ENCODE measurements at regions not wholly inside any gene's neighbourhood (a gene's known extent, or its start where the extent isn't known, plus 50 kb on each side); places are given as distances from the start of the nearest gene placed in this dataset.

- no peak for DNase-seq (ENCODE audit: low spot score)
Measured at GRCh38 chr13:22735011-22735995, 445.5 kb upstream of the SGCG start.

- DNase-seq (ENCODE audit: low spot score): no peak
Measured at GRCh38 chr13:22736084-22736767, 444.6 kb upstream of the SGCG start.

GRCh38 chr13:22736768-22737092, 444.0 kb upstream of the SGCG start:
- no peak for DNase-seq (ENCODE audit: low spot score)

GRCh38 chr13:22738357-22738756, 442.4 kb upstream of the SGCG start:
- DNase-seq (ENCODE audit: low spot score): no peak

GRCh38 chr13:22740264-22740663, 440.5 kb upstream of the SGCG start:
- DNase-seq (ENCODE audit: low spot score): no peak

GRCh38 chr13:22744688-22745452, 435.9 kb upstream of the SGCG start:
- no peak for DNase-seq (ENCODE audit: low spot score)

- DNase-seq (ENCODE audit: low spot score): no peak
Measured at GRCh38 chr13:22748866-22749577, 431.8 kb upstream of the SGCG start.

GRCh38 chr13:22749626-22750025, 431.2 kb upstream of the SGCG start:
- no peak for DNase-seq (ENCODE audit: low spot score)

GRCh38 chr13:22757530-22758120, 423.2 kb upstream of the SGCG start:
- no peak for DNase-seq (ENCODE audit: low spot score)

- DNase-seq (ENCODE audit: low spot score): no peak
Measured at GRCh38 chr13:22758245-22758644, 422.5 kb upstream of the SGCG start.

- DNase-seq (ENCODE audit: low spot score): no peak
Measured at GRCh38 chr13:22761709-22762108, 419.1 kb upstream of the SGCG start.

GRCh38 chr13:22765547-22765946, 415.2 kb upstream of the SGCG start:
- DNase-seq (ENCODE audit: low spot score): no peak

- DNase-seq (ENCODE audit: low spot score): no peak
Measured at GRCh38 chr13:22770891-22771290, 409.9 kb upstream of the SGCG start.

- no peak for DNase-seq (ENCODE audit: low spot score)
Measured at GRCh38 chr13:22773465-22773864, 407.3 kb upstream of the SGCG start.

- DNase-seq (ENCODE audit: low spot score): no peak
Measured at GRCh38 chr13:22776394-22777186, 404.2 kb upstream of the SGCG start.

- DNase-seq (ENCODE audit: low spot score): no peak
Measured at GRCh38 chr13:22777207-22777606, 403.6 kb upstream of the SGCG start.

- DNase-seq (ENCODE audit: low spot score): no peak
Measured at GRCh38 chr13:22789027-22789593, 391.7 kb upstream of the SGCG start.

GRCh38 chr13:22789916-22790315, 390.9 kb upstream of the SGCG start:
- no peak for DNase-seq (ENCODE audit: low spot score)

GRCh38 chr13:22793598-22794134, 387.1 kb upstream of the SGCG start:
- no peak for DNase-seq (ENCODE audit: low spot score)

Measured in mesenteric fat pad (tissue), 1 donor.